Right atrium auricular region (tissue), 2 donors: ENCODE measurements at regions not wholly inside any gene's neighbourhood (a gene's known extent, or its start where the extent isn't known, plus 50 kb on each side); places are given as distances from the start of the nearest gene placed in this dataset.
"Not testable (repeated sequence)": the region's sequence is repeated elsewhere in the genome, so short reads cannot be mapped to it uniquely, and the experiment has no call there.

Experiments used
- DNase-seq: peaks from one replicate; pipeline ENCODE4 v3.0.0-alpha.2; 2019; ENCODE audit warnings: low spot score
- H3K27ac ChIP-seq, 2 donors: fragments of 200-600 bp; sonication (generic); 1 replicate in 1 of 2; 2 replicates in 1 of 2; pipeline ENCODE4 v1.5.1; 2016 to 2019
- H3K27me3 ChIP-seq, 2 donors: fragments of 200-600 bp; sonication (generic); one replicate each; pipeline versions ENCODE4 v1.5.1 to v1.6.0; 2017 to 2019
- H3K36me3 ChIP-seq: fragments of 200-600 bp; sonication (generic); one replicate; pipeline ENCODE4 v1.5.1; 2016
- H3K4me1 ChIP-seq, 2 donors: fragments of 200-600 bp; sonication (generic); one replicate each; pipeline versions ENCODE4 v1.5.1 to v1.6.0; 2017 to 2019
- H3K4me3 ChIP-seq, 2 donors: fragments of 200-600 bp; sonication (generic); 1 replicate in 1 of 2; 2 replicates in 1 of 2; pipeline ENCODE4 v1.5.1; 2017 to 2019; ENCODE audit warnings: mild to moderate bottlenecking in 1 of 2, moderate library complexity in 1 of 2
- H3K9me3 ChIP-seq, 2 donors: fragments of 200-600 bp; sonication (generic); one replicate each; pipeline ENCODE4 v1.5.1; 2019
- TF ChIP-seq, protein P1 (sequence below), 2 donors: fragments of 200-600 bp; sonication (generic); IDR thresholded peaks; one replicate each; pipeline ENCODE4 v1.5.1; 2019; ENCODE audit warnings: antibody characterized with exemption in 2 of 2

DNA sequence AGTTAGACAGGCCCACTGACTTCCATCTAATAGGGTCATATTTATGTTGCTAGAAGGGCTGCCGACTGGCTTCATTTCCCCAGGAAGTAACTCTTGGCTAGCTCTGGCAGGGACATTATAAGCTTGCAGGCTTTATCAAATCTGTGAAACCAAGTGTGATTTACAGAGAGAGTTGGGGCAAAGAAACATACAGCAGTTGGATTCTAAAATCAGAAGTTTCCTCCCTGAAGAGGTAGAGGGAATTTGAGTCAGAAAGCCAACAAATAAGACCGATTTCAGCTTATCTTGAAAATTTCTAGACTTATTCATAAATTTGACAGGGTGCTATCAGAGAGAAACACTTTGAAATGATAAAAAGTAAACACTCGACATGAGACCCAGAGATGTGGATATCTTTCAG lies 407.8 kb downstream of the OLFM4 start:
- Histone ChIP-seq H3K36me3 (no peaks in the 10 kb centered on the region), H3K4me1 (no peaks in the 10 kb centered on the region), H3K27ac (no peak overlapping the region), H3K27me3 (no peaks in the 10 kb centered on the region), H3K9me3 (no peaks in the 10 kb centered on the region), H3K4me3 (no peak overlapping the region)
- no peak for DNase-seq
- TF ChIP-seq, protein P1, sequence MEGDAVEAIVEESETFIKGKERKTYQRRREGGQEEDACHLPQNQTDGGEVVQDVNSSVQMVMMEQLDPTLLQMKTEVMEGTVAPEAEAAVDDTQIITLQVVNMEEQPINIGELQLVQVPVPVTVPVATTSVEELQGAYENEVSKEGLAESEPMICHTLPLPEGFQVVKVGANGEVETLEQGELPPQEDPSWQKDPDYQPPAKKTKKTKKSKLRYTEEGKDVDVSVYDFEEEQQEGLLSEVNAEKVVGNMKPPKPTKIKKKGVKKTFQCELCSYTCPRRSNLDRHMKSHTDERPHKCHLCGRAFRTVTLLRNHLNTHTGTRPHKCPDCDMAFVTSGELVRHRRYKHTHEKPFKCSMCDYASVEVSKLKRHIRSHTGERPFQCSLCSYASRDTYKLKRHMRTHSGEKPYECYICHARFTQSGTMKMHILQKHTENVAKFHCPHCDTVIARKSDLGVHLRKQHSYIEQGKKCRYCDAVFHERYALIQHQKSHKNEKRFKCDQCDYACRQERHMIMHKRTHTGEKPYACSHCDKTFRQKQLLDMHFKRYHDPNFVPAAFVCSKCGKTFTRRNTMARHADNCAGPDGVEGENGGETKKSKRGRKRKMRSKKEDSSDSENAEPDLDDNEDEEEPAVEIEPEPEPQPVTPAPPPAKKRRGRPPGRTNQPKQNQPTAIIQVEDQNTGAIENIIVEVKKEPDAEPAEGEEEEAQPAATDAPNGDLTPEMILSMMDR (IDR thresholded peaks at IDR 0.05) = no peak

DNA sequence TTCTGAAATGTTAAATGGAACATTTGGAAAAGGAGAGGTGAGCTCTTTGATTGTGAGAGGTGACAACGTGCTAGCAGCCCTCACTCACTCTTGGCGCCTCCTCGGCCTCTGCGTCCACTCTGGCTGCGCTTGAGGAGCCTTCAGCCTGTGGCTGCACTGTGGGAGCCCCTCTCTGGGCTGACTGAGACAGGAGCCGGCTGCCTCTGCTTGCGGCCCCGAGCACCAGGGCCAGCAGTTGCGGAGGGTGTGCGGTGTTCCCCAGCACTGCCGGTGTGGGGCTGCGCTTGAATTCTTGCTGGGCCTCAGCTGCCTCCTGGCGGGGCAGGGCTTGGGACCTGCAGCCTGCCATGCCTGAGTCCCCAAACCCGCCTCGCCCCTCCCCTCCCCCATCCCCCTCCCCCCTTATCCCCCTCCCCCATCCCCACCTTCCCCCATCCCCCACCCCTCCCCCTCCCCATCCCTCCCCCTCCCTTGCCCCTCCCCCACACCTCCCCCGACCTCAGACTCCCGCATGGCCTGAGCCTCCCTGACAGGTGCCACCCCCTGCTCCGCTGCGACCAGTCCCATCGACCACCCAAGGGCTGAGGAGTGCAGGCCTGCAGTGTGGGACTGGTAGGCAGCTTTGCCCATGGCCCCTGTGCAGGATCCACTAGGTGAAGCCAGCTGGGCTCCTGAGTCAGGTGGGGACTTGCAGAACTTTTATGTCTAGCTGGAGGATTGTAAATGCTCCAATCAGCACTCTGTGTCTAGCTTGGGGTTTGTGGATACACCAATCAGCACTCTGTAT lies 411.0 kb downstream of the OLFM4 start:
- Histone ChIP-seq H3K9me3 (no peaks in the 10 kb centered on the region), H3K27me3 (no peaks in the 10 kb centered on the region), H3K4me3 (no peak overlapping the region), H3K27ac (no peak overlapping the region), H3K36me3 (no peaks in the 10 kb centered on the region), H3K4me1 (no peaks in the 10 kb centered on the region)
- DNase-seq = no peak
- TF ChIP-seq, protein P1 (IDR thresholded peaks at IDR 0.05) = no peak

DNA sequence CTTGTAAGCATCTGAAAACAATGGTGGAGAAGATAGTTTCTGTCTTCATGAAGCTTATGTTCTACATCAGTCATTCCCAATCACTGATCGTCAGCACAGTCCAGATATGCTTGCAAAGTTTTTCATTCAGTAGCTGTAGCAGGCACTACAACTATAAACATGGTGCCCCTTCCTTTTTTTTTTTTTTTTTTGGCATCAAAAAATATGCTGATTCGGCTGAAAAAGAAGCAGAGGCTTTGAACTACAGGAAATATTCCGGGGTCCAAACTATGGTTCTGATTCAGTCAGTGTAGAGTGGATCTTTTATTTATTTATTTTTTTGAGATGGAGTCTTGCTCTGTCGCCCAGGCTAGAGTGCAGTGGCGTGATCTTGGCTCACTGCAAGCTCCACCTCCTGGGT lies 414.4 kb downstream of the OLFM4 start:
- no peak for DNase-seq
- Histone ChIP-seq H3K9me3 (no peaks in the 10 kb centered on the region), H3K4me3 (no peak overlapping the region), H3K36me3 (no peaks in the 10 kb centered on the region), H3K4me1 (no peaks in the 10 kb centered on the region), H3K27me3 (no peaks in the 10 kb centered on the region), H3K27ac (no peak overlapping the region)
- TF ChIP-seq, protein P1 (IDR thresholded peaks at IDR 0.05) = no peak

DNA sequence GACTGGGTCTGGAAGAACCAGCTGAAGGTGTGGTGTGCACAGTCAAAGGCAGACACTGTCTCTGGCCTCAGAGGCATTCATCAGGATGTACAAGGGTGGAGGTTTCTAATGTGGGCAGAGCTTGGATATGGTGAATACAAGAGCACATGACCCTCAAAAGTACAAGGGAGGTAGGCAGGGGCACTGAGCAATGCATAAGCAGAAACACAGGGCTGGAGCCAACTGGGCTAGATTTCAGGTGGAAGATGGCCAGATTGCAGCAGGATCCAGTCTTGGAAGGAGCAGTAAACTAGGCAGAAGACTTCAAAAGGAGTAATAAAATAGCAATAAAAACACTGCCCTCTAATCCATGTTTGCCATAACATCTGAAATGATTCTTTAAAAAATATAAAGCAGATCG lies 417.1 kb downstream of the OLFM4 start:
- no peak overlapping the region for H3K27ac ChIP-seq
- TF ChIP-seq, protein P1 (IDR thresholded peaks at IDR 0.05) = no peak

DNA sequence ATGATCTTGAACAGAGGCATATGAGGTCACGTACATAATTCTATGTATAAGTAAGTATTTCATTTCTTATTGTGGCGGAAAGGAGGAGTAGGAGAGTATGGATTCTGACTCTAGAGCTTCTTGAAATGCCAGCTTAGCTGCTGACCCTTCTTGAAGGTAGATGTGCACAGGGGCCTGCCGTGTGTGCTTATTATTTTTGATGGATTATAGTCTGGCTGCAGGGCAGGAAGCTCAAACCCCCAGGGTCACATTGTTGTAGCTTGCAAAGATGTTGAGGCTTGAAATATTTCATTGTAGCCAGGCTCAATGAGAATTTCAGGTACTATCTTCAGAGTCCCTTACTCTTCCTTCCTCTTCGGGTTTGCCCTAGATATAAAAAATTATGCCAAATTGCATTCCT lies 418.8 kb downstream of the OLFM4 start:
- Histone ChIP-seq H3K36me3 (no peaks in the 10 kb centered on the region), H3K27ac (no peak overlapping the region), H3K4me1 (no peaks in the 10 kb centered on the region), H3K4me3 (no peak overlapping the region), H3K9me3 (peaks cover 0 to 17% of the 10 kb centered on the region in 2 donors), H3K27me3 (no peaks in the 10 kb centered on the region)
- no peak for DNase-seq
- TF ChIP-seq, protein P1 (IDR thresholded peaks at IDR 0.05) = no peak

More for the DNA sequence above, 417.1 kb downstream of the OLFM4 start:
- H3K4me3 ChIP-seq = no peak overlapping the region
- no peak for DNase-seq
- H3K9me3 ChIP-seq = peaks cover 0 to 16% of the 10 kb centered on the region in 2 donors
- no peaks in the 10 kb centered on the region for H3K4me1 ChIP-seq
- no peaks in the 10 kb centered on the region for H3K36me3 ChIP-seq
- H3K27me3 ChIP-seq = no peaks in the 10 kb centered on the region

DNA sequence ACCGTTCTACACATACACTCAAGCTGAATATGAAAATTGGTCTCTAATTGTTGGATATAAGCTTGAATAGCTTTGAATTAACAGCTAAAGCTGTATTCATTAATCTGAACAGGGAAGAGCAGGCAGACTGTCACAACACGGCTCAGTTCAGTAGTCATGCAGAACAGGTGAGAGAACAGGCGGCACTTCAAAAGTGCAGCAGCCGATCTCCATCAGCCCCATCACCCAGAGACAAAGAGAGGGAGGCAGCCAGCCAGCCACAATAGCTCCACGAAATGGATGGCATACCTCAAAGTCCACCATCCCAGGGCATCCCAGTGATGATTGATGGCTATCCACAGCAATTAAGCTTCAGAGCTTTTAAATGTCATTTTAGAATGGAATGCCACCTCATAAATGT lies 419.2 kb downstream of the OLFM4 start:
- DNase-seq = no peak
- Histone ChIP-seq H3K27ac (no peak overlapping the region), H3K36me3 (no peaks in the 10 kb centered on the region), H3K9me3 (peaks cover 0 to 17% of the 10 kb centered on the region in 2 donors), H3K4me3 (no peak overlapping the region), H3K4me1 (no peaks in the 10 kb centered on the region), H3K27me3 (no peaks in the 10 kb centered on the region)
- TF ChIP-seq, protein P1 (IDR thresholded peaks at IDR 0.05) = no peak

DNA sequence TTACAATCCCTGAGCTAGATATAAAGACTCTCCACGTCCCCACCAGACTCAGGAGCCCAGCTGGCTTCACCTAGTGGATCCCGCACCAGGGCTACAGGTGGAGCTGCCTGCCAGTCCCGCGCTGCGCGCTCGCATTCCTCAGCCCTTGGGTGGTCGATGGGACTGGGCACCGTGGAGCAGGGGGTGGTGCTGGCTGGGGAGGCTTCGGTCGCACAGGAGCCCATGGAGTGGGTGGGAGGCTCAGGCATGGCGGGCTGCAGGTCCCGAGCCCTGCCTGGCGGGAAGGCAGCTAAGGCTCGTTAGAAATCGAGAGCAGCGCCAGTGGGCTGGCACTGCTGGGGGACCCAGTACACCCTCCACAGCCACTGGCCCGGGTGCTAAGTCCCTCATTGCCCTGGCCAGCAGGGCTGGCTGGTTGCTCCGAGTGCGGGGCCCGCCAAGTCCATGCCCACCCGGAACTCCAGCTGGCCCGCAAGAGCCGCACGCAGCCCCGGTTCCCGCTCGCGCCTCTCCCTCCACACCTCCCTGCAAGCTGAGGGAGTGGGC lies 423.7 kb downstream of the OLFM4 start:
- DNase-seq, H3K4me3 ChIP-seq, H3K27me3 ChIP-seq, H3K36me3 ChIP-seq, H3K27ac ChIP-seq, H3K4me1 ChIP-seq: not testable (repeated sequence)
- peaks cover 0 to 17% of the 10 kb centered on the region in 2 donors for H3K9me3 ChIP-seq
